ENCODE measurements at regions not wholly inside any gene's neighbourhood (a gene's known extent, or its start where the extent isn't known, plus 50 kb on each side); places are given as distances from the start of the nearest gene placed in this dataset.

- H3K27me3 ChIP-seq = peaks cover 0 to 9% (median 0%) of the 10 kb centered on the region in 9 donors
- intact Hi-C loops (cut with DNase I) = no loop called here
These were observed 133.4 kb downstream of the ATG4C start for GRCh38 chr1:62917314-62917713.

GRCh38 chr1:62917805-62918204 lies 133.9 kb downstream of the ATG4C start:
- intact Hi-C loops (cut with DNase I) = no loop called here
- Histone ChIP-seq H3K27ac (no peak overlapping the region), H3K36me3 (no peaks in the 10 kb centered on the region), H3K4me1 (no peaks in the 10 kb centered on the region), H3K9me3 (no peaks in the 10 kb centered on the region), H3K27me3 (peaks cover 0 to 9% (median 0%) of the 10 kb centered on the region in 9 donors), H3K4me3 (no peak overlapping the region)
- TF ChIP-seq CTCF (IDR thresholded peaks at IDR 0.05) (no peak), POLR2A (IDR thresholded peaks at IDR 0.05) (no peak)
- ATAC-seq (no peak), DNase-seq (no peak)
- WGBS, 4 donors = 45 to 53% (median 50%) methylated on average over 9 to 10 of the region's 10 CpGs

More at GRCh38 chr1:62917314-62917713, 133.4 kb downstream of the ATG4C start:
- H3K36me3 ChIP-seq = no peaks in the 10 kb centered on the region
- no peak overlapping the region for H3K4me3 ChIP-seq
- TF ChIP-seq POLR2A (IDR thresholded peaks at IDR 0.05) = no peak
- TF ChIP-seq CTCF (IDR thresholded peaks at IDR 0.05) = no peak
- 90 to 97% (median 93%) methylated on average over 5 of the region's 5 CpGs for WGBS, 4 donors
- no peaks in the 10 kb centered on the region for H3K9me3 ChIP-seq
- DNase-seq = no peak
- ATAC-seq = no peak
- no peak overlapping the region for H3K27ac ChIP-seq
- H3K4me1 ChIP-seq = no peaks in the 10 kb centered on the region

GRCh38 chr1:62918700-62919099 lies 134.8 kb downstream of the ATG4C start:
- intact Hi-C loops (cut with DNase I) = no loop called here
- Histone ChIP-seq H3K36me3 (no peaks in the 10 kb centered on the region), H3K4me3 (no peak overlapping the region), H3K27ac (no peak overlapping the region), H3K9me3 (no peaks in the 10 kb centered on the region), H3K4me1 (no peaks in the 10 kb centered on the region), H3K27me3 (peaks cover 0 to 8% (median 0%) of the 10 kb centered on the region in 9 donors)
- ATAC-seq (no peak), DNase-seq (no peak)
- no peak for TF ChIP-seq CTCF (IDR thresholded peaks at IDR 0.05)
- no peak for TF ChIP-seq POLR2A (IDR thresholded peaks at IDR 0.05)
- WGBS, 4 donors = 60 to 75% (median 64%) methylated on average over 3 of the region's 3 CpGs

GRCh38 chr1:62922006-62922405 lies 138.1 kb downstream of the ATG4C start:
- TF ChIP-seq CTCF (IDR thresholded peaks at IDR 0.05) (no peak), POLR2A (IDR thresholded peaks at IDR 0.05) (no peak)
- Histone ChIP-seq H3K27me3 (peaks cover 0 to 3% (median 0%) of the 10 kb centered on the region in 9 donors), H3K4me1 (no peaks in the 10 kb centered on the region), H3K36me3 (no peaks in the 10 kb centered on the region), H3K9me3 (no peaks in the 10 kb centered on the region), H3K27ac (no peak overlapping the region), H3K4me3 (no peak overlapping the region)
- DNase-seq (no peak), ATAC-seq (no peak)
- WGBS, 4 donors = 41 to 82% (median 64%) methylated on average over 1 of the region's 1 CpG
- intact Hi-C loops (cut with DNase I) = no loop called here
